ENCODE measurements at regions not wholly inside any gene's neighbourhood (a gene's known extent, or its start where the extent isn't known, plus 50 kb on each side); places are given as distances from the start of the nearest gene placed in this dataset.

- DNase-seq (ENCODE audit: low read depth): no peak
These were observed 82.4 kb upstream of the PACRGL start for GRCh38 chr4:20617678-20618396.

GRCh38 chr4:20618731-20619130 is 81.5 kb upstream of the PACRGL start:
- no peak for DNase-seq (ENCODE audit: low read depth)
- H3K4me3 ChIP-seq (ENCODE audit: low read depth, low read length): no peak overlapping the region

More at GRCh38 chr4:20617678-20618396, 82.4 kb upstream of the PACRGL start:
- no peak overlapping the region for H3K4me3 ChIP-seq (ENCODE audit: low read depth, low read length)

- no peak overlapping the region for H3K4me3 ChIP-seq (ENCODE audit: low read depth, low read length)
These were observed 78.8 kb upstream of the PACRGL start for GRCh38 chr4:20621476-20621875.

GRCh38 chr4:20622701-20623100 is 77.6 kb upstream of the PACRGL start:
- DNase-seq (ENCODE audit: low read depth): no peak
- H3K4me3 ChIP-seq (ENCODE audit: low read depth, low read length): no peak overlapping the region

More at GRCh38 chr4:20621476-20621875, 78.8 kb upstream of the PACRGL start:
- no peak for DNase-seq (ENCODE audit: low read depth)

GRCh38 chr4:20623939-20624338 is 76.3 kb upstream of the PACRGL start:
- H3K4me3 ChIP-seq (ENCODE audit: low read depth, low read length): no peak overlapping the region
- DNase-seq (ENCODE audit: low read depth): no peak

GRCh38 chr4:20624793-20625374 is 75.4 kb upstream of the PACRGL start:
- H3K4me3 ChIP-seq (ENCODE audit: low read depth, low read length): no peak overlapping the region
- DNase-seq (ENCODE audit: low read depth): no peak

- no peak overlapping the region for H3K4me3 ChIP-seq (ENCODE audit: low read depth, low read length)
- no peak for DNase-seq (ENCODE audit: low read depth)
These were observed 74.8 kb upstream of the PACRGL start for GRCh38 chr4:20625426-20625825.

GRCh38 chr4:20626326-20627005 is 73.8 kb upstream of the PACRGL start:
- DNase-seq (ENCODE audit: low read depth): no peak
- H3K4me3 ChIP-seq (ENCODE audit: low read depth, low read length): no peak overlapping the region

GRCh38 chr4:20627866-20628265 is 72.4 kb upstream of the PACRGL start:
- no peak for DNase-seq (ENCODE audit: low read depth)

GRCh38 chr4:20629186-20630106 is 70.8 kb upstream of the PACRGL start:
- no peak for DNase-seq (ENCODE audit: low read depth)
- H3K4me3 ChIP-seq (ENCODE audit: low read depth, low read length): no peak overlapping the region

More at GRCh38 chr4:20627866-20628265, 72.4 kb upstream of the PACRGL start:
- H3K4me3 ChIP-seq (ENCODE audit: low read depth, low read length): no peak overlapping the region

GRCh38 chr4:20638825-20639224 is 61.4 kb upstream of the PACRGL start:
- no peak overlapping the region for H3K4me3 ChIP-seq (ENCODE audit: low read depth, low read length)
- DNase-seq (ENCODE audit: low read depth): no peak

GRCh38 chr4:20639346-20639745 is 60.9 kb upstream of the PACRGL start:
- no peak for DNase-seq (ENCODE audit: low read depth)
- no peak overlapping the region for H3K4me3 ChIP-seq (ENCODE audit: low read depth, low read length)

GRCh38 chr4:20640989-20641388 is 59.3 kb upstream of the PACRGL start:
- no peak for DNase-seq (ENCODE audit: low read depth)
- H3K4me3 ChIP-seq (ENCODE audit: low read depth, low read length): no peak overlapping the region

- no peak for DNase-seq (ENCODE audit: low read depth)
- H3K4me3 ChIP-seq (ENCODE audit: low read depth, low read length): no peak overlapping the region
These were observed 58.3 kb upstream of the PACRGL start for GRCh38 chr4:20641976-20642375.

- no peak overlapping the region for H3K4me3 ChIP-seq (ENCODE audit: low read depth, low read length)
- DNase-seq (ENCODE audit: low read depth): no peak
These were observed 56.6 kb upstream of the PACRGL start for GRCh38 chr4:20643631-20644030.

- DNase-seq (ENCODE audit: low read depth): no peak
- H3K4me3 ChIP-seq (ENCODE audit: low read depth, low read length): no peak overlapping the region
These were observed 55.0 kb upstream of the PACRGL start for GRCh38 chr4:20645236-20645635.

- H3K4me3 ChIP-seq (ENCODE audit: low read depth, low read length): no peak overlapping the region
- DNase-seq (ENCODE audit: low read depth): no peak
These were observed 54.0 kb upstream of the PACRGL start for GRCh38 chr4:20646287-20646686.
